Mesenchymal stem cell (in vitro differentiated cells and primary cell): ENCODE measurements at regions not wholly inside any gene's neighbourhood (a gene's known extent, or its start where the extent isn't known, plus 50 kb on each side); places are given as distances from the start of the nearest gene placed in this dataset.
"Not testable (repeated sequence)": the region's sequence is repeated elsewhere in the genome, so short reads cannot be mapped to it uniquely, and the experiment has no call there.

ENCODE experiments used
- DNase-seq: peaks from one replicate; pipeline ENCODE4 v3.0.0-alpha.2; 2013
- H2AFZ ChIP-seq: one replicate; pipeline ENCODE4 v1.6.1; 2013; ENCODE audit warnings: low read depth, mild to moderate bottlenecking, control low read depth, inconsistent platforms, low read length, moderate library complexity
- H2AK5ac ChIP-seq: 2 replicates; pipeline ENCODE4 v1.6.1; 2013; ENCODE audit warnings: low read length, moderate library complexity, mild to moderate bottlenecking, inconsistent platforms; ENCODE audit not compliant: severe bottlenecking
- H2BK120ac ChIP-seq: one replicate; pipeline ENCODE4 v1.6.1; 2013; ENCODE audit warnings: low read depth, mild to moderate bottlenecking, inconsistent platforms, low read length, moderate library complexity
- H2BK12ac ChIP-seq, 2 experiments: one replicate each; pipeline ENCODE4 v1.6.1; 2013; ENCODE audit warnings: inconsistent platforms in 2 of 2, low read length in 2 of 2, mild to moderate bottlenecking in 2 of 2, moderate library complexity in 2 of 2, control low read depth in 1 of 2
- H2BK15ac ChIP-seq: one replicate; pipeline ENCODE4 v1.6.1; 2013; ENCODE audit warnings: mild to moderate bottlenecking, low read depth, inconsistent platforms; ENCODE audit not compliant: poor library complexity, severe bottlenecking
- H2BK5ac ChIP-seq: 2 replicates; pipeline ENCODE4 v1.6.1; 2013; ENCODE audit warnings: low read depth, mild to moderate bottlenecking, low read length, control low read depth, inconsistent platforms; ENCODE audit not compliant: poor library complexity, severe bottlenecking
- H3K14ac ChIP-seq, 2 experiments: one replicate each; pipeline ENCODE4 v1.6.1; 2013; ENCODE audit warnings: inconsistent platforms in 2 of 2, low read length in 2 of 2, control low read depth in 1 of 2, mild to moderate bottlenecking in 1 of 2, moderate library complexity in 1 of 2
- H3K18ac ChIP-seq, 2 experiments: one replicate each; pipeline ENCODE4 v1.6.1; 2013; ENCODE audit warnings: inconsistent platforms in 2 of 2, low read length in 2 of 2, control low read depth in 1 of 2, low read depth in 1 of 2, mild to moderate bottlenecking in 1 of 2
- H3K23ac ChIP-seq, 2 experiments: one replicate each; pipeline ENCODE4 v1.6.1; 2013; ENCODE audit warnings: inconsistent platforms in 2 of 2, low read length in 2 of 2, mild to moderate bottlenecking in 2 of 2, moderate library complexity in 2 of 2, control low read depth in 1 of 2
- H3K27ac ChIP-seq: 2 replicates; pipeline ENCODE4 v1.5.1; 2013; ENCODE audit warnings: mild to moderate bottlenecking, moderate library complexity, low read length, control low read depth, inconsistent platforms; ENCODE audit not compliant: poor library complexity, severe bottlenecking
- H3K27me3 ChIP-seq, 2 experiments: 2 replicates each; pipeline versions ENCODE4 v1.6.1 to v1.7.0; 2013; ENCODE audit warnings: low read length in 2 of 2, mild to moderate bottlenecking in 2 of 2, moderate library complexity in 2 of 2, control low read depth in 1 of 2, inconsistent platforms in 1 of 2; ENCODE audit not compliant: control insufficient read depth in 1 of 2, insufficient read depth in 1 of 2
- H3K36me3 ChIP-seq, 2 experiments: 2 replicates each; pipeline versions ENCODE4 v1.6.1 to v1.7.0; 2013; ENCODE audit warnings: low read length in 2 of 2, control low read depth in 1 of 2, inconsistent platforms in 1 of 2, low read depth in 1 of 2, mild to moderate bottlenecking in 1 of 2; ENCODE audit not compliant: insufficient read depth in 2 of 2, control insufficient read depth in 1 of 2
- H3K4ac ChIP-seq, 2 experiments: one replicate each; pipeline ENCODE4 v1.6.1; 2013; ENCODE audit warnings: inconsistent platforms in 2 of 2, low read length in 2 of 2, mild to moderate bottlenecking in 2 of 2, moderate library complexity in 2 of 2, control low read depth in 1 of 2, low read depth in 1 of 2
- H3K4me1 ChIP-seq: 2 replicates; pipeline ENCODE4 v1.6.1; 2013; ENCODE audit warnings: low read depth, low read length, control low read depth; ENCODE audit not compliant: control insufficient read depth, insufficient read depth
- H3K4me2 ChIP-seq: 2 replicates; pipeline ENCODE4 v1.6.1; 2013; ENCODE audit warnings: low read length, mild to moderate bottlenecking, inconsistent platforms; ENCODE audit not compliant: poor library complexity, severe bottlenecking
- H3K4me3 ChIP-seq, 2 experiments: 2 replicates each; pipeline versions ENCODE4 v1.5.1 to v1.7.0; 2013; ENCODE audit warnings: low read length in 2 of 2, mild to moderate bottlenecking in 2 of 2, control low read depth in 1 of 2, low read depth in 1 of 2; ENCODE audit not compliant: insufficient read depth in 1 of 2
- H3K79me1 ChIP-seq: replicated peaks from 2 replicates; pipeline ENCODE4 v1.6.1; 2013; ENCODE audit warnings: mild to moderate bottlenecking, control low read depth, low read length, inconsistent platforms; ENCODE audit not compliant: poor library complexity, severe bottlenecking
- H3K9ac ChIP-seq: 2 replicates; pipeline ENCODE4 v1.7.0; 2013; ENCODE audit warnings: mild to moderate bottlenecking, low read length, moderate library complexity
- H3K9me3 ChIP-seq: 2 replicates; pipeline ENCODE4 v1.7.0; 2013; ENCODE audit warnings: mild to moderate bottlenecking, low read length; ENCODE audit not compliant: control insufficient read depth
- H4K8ac ChIP-seq: one replicate; pipeline ENCODE4 v1.6.1; 2013; ENCODE audit warnings: inconsistent platforms, mild to moderate bottlenecking, low read length, moderate library complexity
- H4K91ac ChIP-seq: one replicate; pipeline ENCODE4 v1.6.1; 2013; ENCODE audit warnings: mild to moderate bottlenecking, low read length, inconsistent platforms
- WGBS: methylation state at CpG from one replicate; pipeline ENCODE4 v1.1.7; 2013; ENCODE audit warnings: mixed read lengths; 5-methylcytosine and 5-hydroxymethylcytosine counted together

DNA sequence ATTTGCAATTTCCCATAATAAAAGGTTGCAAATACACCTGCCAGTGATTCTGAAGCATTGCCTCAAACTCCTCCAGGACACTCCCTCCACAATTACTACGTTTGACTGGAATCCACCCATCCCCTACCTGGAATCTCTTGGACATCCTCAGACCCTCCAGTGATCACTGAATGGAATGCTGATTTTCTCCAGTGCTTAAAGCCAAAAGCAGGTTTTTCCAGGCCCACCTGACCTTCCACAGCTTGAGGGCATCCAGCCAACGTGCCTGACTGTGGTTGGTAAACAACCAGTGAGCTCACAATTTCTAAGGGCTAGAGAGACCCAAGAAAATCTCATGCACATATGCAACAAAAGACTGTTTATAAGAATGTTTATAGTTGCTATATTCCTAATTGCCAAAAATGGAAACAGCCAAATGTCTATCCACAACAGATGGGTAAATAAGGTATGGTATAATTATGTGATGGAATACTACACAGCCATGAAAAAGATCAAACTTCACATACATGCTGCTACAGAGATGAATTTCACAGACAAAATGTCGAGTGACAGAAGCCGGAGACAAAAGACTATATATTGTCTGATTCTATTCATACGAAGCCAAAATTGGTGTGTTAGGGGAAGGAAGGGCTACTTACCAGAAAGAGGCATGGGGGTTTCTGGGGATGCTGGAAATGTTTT lies 147.1 kb upstream of the RREB1 start:
- Histone ChIP-seq H3K9ac (no peak overlapping the region), H3K18ac (no peak overlapping the region), H2AK5ac (no peak overlapping the region), H3K36me3 (no peaks in the 10 kb centered on the region), H3K27ac (no peak overlapping the region), H2BK15ac (no peak overlapping the region), H2BK120ac (no peak overlapping the region), H3K14ac (no peak overlapping the region), H3K27me3 (peaks cover 0 to 3% of the 10 kb centered on the region in 2 experiments), H3K4me1 (no peaks in the 10 kb centered on the region), H3K9me3 (no peaks in the 10 kb centered on the region), H3K4ac (no peak overlapping the region), H2BK12ac (no peak overlapping the region), H2BK5ac (no peak overlapping the region), H3K23ac (no peak overlapping the region), H4K8ac (no peak overlapping the region), H4K91ac (no peak overlapping the region), H3K4me2 (no peak overlapping the region), H2AFZ (no peak overlapping the region), H3K4me3 (no peak overlapping the region), H3K79me1 (no peaks in the 10 kb centered on the region)
- 81% methylated on average over 5 of the region's 5 CpGs for WGBS
- no peak for DNase-seq

DNA sequence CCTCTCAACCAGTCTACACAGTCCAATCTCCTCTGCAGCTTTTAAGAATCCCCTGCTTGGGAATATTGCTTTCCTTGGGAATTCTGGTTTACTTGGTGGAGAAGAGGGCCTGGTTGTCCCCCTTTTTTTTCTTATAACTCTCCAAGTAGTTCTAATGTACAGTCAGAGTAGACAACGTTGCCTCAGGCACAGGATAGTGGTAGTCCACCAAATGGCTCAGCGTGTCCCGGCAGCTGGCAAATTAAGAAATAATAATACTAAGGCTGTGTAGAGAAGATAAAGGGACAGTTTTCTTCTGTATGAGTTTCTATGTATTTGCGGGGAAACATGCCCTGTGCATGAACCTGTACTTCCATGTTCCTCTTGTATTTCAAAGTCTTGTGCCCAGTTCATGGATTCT lies 145.7 kb upstream of the RREB1 start:
- no peak overlapping the region for H3K14ac ChIP-seq
- H3K9ac ChIP-seq, result no peak overlapping the region
- H4K91ac ChIP-seq, result no peak overlapping the region
- H3K4me3 ChIP-seq, result no peak overlapping the region
- DNase-seq, result no peak
- no peak overlapping the region for H3K23ac ChIP-seq
- no peak overlapping the region for H2AK5ac ChIP-seq
- no peak overlapping the region for H2BK120ac ChIP-seq
- no peak overlapping the region for H4K8ac ChIP-seq
- no peak overlapping the region for H3K18ac ChIP-seq
- no peak overlapping the region for H3K4ac ChIP-seq
- H3K9me3 ChIP-seq, result no peaks in the 10 kb centered on the region
- no peak overlapping the region for H2BK15ac ChIP-seq
- H2BK5ac ChIP-seq, result no peak overlapping the region
- H3K4me1 ChIP-seq, result peaks cover 2% of the 10 kb centered on the region
- H3K79me1 ChIP-seq, result no peaks in the 10 kb centered on the region
- no peak overlapping the region for H2AFZ ChIP-seq
- no peak overlapping the region for H3K4me2 ChIP-seq
- WGBS, result 97% methylated on average over 4 of the region's 4 CpGs
- H3K27ac ChIP-seq, result no peak overlapping the region
- H3K27me3 ChIP-seq, result no peaks in the 10 kb centered on the region
- no peak overlapping the region for H2BK12ac ChIP-seq
- H3K36me3 ChIP-seq, result no peaks in the 10 kb centered on the region

DNA sequence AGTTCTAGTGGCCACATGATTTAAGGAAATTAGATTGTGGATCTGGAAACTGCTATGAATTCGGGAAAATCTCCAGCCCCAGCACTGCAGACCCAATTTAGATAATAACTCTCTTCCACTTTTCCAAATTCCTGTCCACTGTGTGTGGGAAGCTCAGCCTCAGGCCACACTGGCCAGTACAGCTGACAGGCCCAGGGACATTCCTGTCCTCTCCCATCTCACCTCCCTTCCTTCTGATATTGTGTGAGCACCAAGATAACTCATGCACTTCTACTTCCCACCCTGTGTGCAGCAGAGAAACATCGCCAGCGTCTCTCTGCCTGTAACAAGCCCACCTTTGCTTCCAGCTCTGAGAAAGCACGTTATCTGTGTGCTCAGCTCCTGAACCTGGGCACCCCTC lies 145.1 kb upstream of the RREB1 start:
- Histone ChIP-seq H3K27me3 (no peaks in the 10 kb centered on the region), H4K8ac (no peak overlapping the region), H2AFZ (no peak overlapping the region), H3K4me1 (peaks cover 2% of the 10 kb centered on the region), H3K4ac (no peak overlapping the region), H3K23ac (no peak overlapping the region), H3K4me2 (no peak overlapping the region), H3K79me1 (no peaks in the 10 kb centered on the region), H2BK15ac (no peak overlapping the region), H3K36me3 (no peaks in the 10 kb centered on the region), H3K9me3 (no peaks in the 10 kb centered on the region), H2BK120ac (no peak overlapping the region), H3K14ac (no peak overlapping the region), H2BK5ac (no peak overlapping the region), H3K27ac (no peak overlapping the region), H2BK12ac (no peak overlapping the region), H3K4me3 (no peak overlapping the region), H3K18ac (no peak overlapping the region), H4K91ac (no peak overlapping the region), H2AK5ac (no peak overlapping the region), H3K9ac (no peak overlapping the region)
- no peak for DNase-seq
- WGBS, result 87% methylated on average over 4 of the region's 4 CpGs

DNA sequence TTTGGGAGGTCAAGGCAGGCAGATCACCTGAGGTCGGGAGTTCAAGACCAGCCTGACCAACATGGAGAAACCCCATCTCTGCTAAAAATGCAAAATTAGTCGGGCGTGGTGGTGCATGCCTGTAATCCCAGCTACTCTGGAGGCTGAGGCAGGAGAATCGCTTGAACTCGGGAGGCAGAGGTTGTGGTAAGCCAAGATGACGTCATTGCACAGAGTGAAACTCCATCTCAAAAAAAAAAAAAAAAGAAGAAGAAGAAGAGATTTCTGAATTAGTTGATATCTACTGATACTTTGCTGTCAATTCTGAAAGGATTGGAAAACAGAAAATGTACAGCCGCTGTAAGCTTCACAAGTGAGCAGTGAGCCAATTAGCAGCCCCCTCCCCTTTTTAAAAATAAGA lies 144.4 kb upstream of the RREB1 start:
- not testable (repeated sequence) for H2BK15ac ChIP-seq, DNase-seq, H3K23ac ChIP-seq, H3K27ac ChIP-seq, H3K4me3 ChIP-seq, H3K4ac ChIP-seq, H4K8ac ChIP-seq, H4K91ac ChIP-seq, H2AK5ac ChIP-seq, H2BK5ac ChIP-seq, H2AFZ ChIP-seq, H3K9ac ChIP-seq, H3K79me1 ChIP-seq, H3K18ac ChIP-seq, H3K4me2 ChIP-seq, H2BK120ac ChIP-seq, H3K9me3 ChIP-seq, H3K14ac ChIP-seq, H3K27me3 ChIP-seq, H3K36me3 ChIP-seq, H3K4me1 ChIP-seq, H2BK12ac ChIP-seq
- WGBS, result 93% methylated on average over 5 of the region's 7 CpGs
